PC-3 (cell line): ENCODE measurements at regions not wholly inside any gene's neighbourhood (a gene's known extent, or its start where the extent isn't known, plus 50 kb on each side); places are given as distances from the start of the nearest gene placed in this dataset.

Experiments
- EZH2 ChIP-seq: fragments of 300-600 bp; sonication (generic); IDR thresholded peaks from one replicate; pipeline ENCODE4 v1.6.1; 2017; ENCODE audit warnings: antibody characterized with exemption, mild to moderate bottlenecking, low read length; ENCODE audit not compliant: unreplicated experiment
- TF ChIP-seq, protein P1 (sequence below): fragments of 300-600 bp; sonication (generic); conservative IDR thresholded peaks from 2 replicates; pipeline ENCODE4 v1.5.1; 2017; ENCODE audit warnings: antibody characterized with exemption, low read depth, mild to moderate bottlenecking, low read length

DNA sequence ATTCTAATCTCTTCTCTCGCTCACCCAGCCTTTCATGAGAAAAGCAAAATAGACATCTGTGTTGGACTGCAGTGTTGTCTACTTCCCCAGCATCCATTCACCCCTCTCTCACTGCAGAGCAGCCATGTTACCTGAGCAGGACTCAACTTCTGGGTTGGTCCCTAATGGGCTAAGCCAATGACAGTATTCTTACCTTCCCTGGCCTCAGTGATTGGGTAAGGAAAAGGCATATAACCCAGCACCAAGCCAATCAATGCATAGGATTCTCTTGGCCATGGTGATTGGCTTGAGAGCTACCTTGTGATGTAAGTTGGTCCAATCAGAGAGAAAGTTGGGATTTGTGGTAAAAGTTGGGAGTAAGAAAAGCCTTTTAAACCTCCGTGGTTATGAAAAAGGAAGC, 99.8 kb upstream of the NECTIN1 start:
- TF ChIP-seq, protein P1, sequence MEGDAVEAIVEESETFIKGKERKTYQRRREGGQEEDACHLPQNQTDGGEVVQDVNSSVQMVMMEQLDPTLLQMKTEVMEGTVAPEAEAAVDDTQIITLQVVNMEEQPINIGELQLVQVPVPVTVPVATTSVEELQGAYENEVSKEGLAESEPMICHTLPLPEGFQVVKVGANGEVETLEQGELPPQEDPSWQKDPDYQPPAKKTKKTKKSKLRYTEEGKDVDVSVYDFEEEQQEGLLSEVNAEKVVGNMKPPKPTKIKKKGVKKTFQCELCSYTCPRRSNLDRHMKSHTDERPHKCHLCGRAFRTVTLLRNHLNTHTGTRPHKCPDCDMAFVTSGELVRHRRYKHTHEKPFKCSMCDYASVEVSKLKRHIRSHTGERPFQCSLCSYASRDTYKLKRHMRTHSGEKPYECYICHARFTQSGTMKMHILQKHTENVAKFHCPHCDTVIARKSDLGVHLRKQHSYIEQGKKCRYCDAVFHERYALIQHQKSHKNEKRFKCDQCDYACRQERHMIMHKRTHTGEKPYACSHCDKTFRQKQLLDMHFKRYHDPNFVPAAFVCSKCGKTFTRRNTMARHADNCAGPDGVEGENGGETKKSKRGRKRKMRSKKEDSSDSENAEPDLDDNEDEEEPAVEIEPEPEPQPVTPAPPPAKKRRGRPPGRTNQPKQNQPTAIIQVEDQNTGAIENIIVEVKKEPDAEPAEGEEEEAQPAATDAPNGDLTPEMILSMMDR, result no peak
- no peak for TF ChIP-seq EZH2
